Activated CD8-positive, alpha-beta memory T cell treated with anti-CD3 and anti-CD28 coated beads, Interleukin-2, amount 50 U/mL, for 4 hours (primary cell): ENCODE measurements at regions not wholly inside any gene's neighbourhood (a gene's known extent, or its start where the extent isn't known, plus 50 kb on each side); places are given as distances from the start of the nearest gene placed in this dataset.

Source experiments
- DNase-seq: peaks from one replicate; pipeline ENCODE4 v3.0.0-alpha.2; 2020

GRCh38 chr22:48044487-48045060, 1282.1 kb downstream of the TBC1D22A start:
- DNase-seq = no peak

- DNase-seq = no peak
These were observed 1281.1 kb downstream of the TBC1D22A start for GRCh38 chr22:48043581-48043980.

- DNase-seq = no peak
These were observed 1280.4 kb downstream of the TBC1D22A start for GRCh38 chr22:48042621-48043395.

GRCh38 chr22:48039326-48039725, 1276.9 kb downstream of the TBC1D22A start:
- no peak for DNase-seq

GRCh38 chr22:48037618-48038017, 1275.2 kb downstream of the TBC1D22A start:
- DNase-seq = no peak

- no peak for DNase-seq
These were observed 1273.4 kb downstream of the TBC1D22A start for GRCh38 chr22:48035897-48036296.

- no peak for DNase-seq
These were observed 1269.1 kb downstream of the TBC1D22A start for GRCh38 chr22:48031589-48031988.

- DNase-seq = no peak
These were observed 1262.6 kb downstream of the TBC1D22A start for GRCh38 chr22:48025096-48025495.

GRCh38 chr22:48021991-48022401, 1259.5 kb downstream of the TBC1D22A start:
- no peak for DNase-seq

GRCh38 chr22:48018346-48018745, 1255.9 kb downstream of the TBC1D22A start:
- no peak for DNase-seq

GRCh38 chr22:48015701-48016100, 1253.3 kb downstream of the TBC1D22A start:
- DNase-seq = no peak

- DNase-seq = no peak
These were observed 1242.5 kb downstream of the TBC1D22A start for GRCh38 chr22:48004936-48005335.

- no peak for DNase-seq
These were observed 1241.6 kb downstream of the TBC1D22A start for GRCh38 chr22:48004038-48004437.

GRCh38 chr22:48001101-48001500, 1238.7 kb downstream of the TBC1D22A start:
- DNase-seq = no peak

- DNase-seq = no peak
These were observed 1235.2 kb downstream of the TBC1D22A start for GRCh38 chr22:47997612-47998011.

- no peak for DNase-seq
These were observed 1234.7 kb downstream of the TBC1D22A start for GRCh38 chr22:47997052-47997590.

GRCh38 chr22:47996446-47996857, 1234.0 kb downstream of the TBC1D22A start:
- DNase-seq = no peak

- no peak for DNase-seq
These were observed 1233.3 kb downstream of the TBC1D22A start for GRCh38 chr22:47995718-47996117.

GRCh38 chr22:47995264-47995627, 1232.8 kb downstream of the TBC1D22A start:
- no peak for DNase-seq

- DNase-seq = no peak
These were observed 1232.3 kb downstream of the TBC1D22A start for GRCh38 chr22:47994601-47995263.

GRCh38 chr22:47994045-47994444, 1231.6 kb downstream of the TBC1D22A start:
- no peak for DNase-seq

GRCh38 chr22:47990481-47990880, 1228.0 kb downstream of the TBC1D22A start:
- DNase-seq = no peak

GRCh38 chr22:47987885-47988515, 1225.5 kb downstream of the TBC1D22A start:
- no peak for DNase-seq
